Neural progenitor cell (in vitro differentiated cells): ENCODE measurements at regions not wholly inside any gene's neighbourhood (a gene's known extent, or its start where the extent isn't known, plus 50 kb on each side); places are given as distances from the start of the nearest gene placed in this dataset.
A peak's percentile ranks its signal among the peaks of the same experiment; 100 is the strongest.

Source experiments
- DNase-seq: peaks from one replicate; pipeline ENCODE4 v3.0.0-alpha.2; 2016; ENCODE audit warnings: low spot score
- H2AFZ ChIP-seq: fragments of 200-600 bp; sonication (generic); replicated peaks from 2 replicates; pipeline ENCODE4 v1.6.1; 2016; ENCODE audit warnings: antibody characterized with exemption
- H3F3A ChIP-seq: fragments of 200-600 bp; sonication (generic); 2 replicates; pipeline ENCODE4 v1.6.1; 2016; ENCODE audit warnings: antibody characterized with exemption, low read depth
- H3K27ac ChIP-seq: fragments of 200-600 bp; sonication (generic); 2 replicates; pipeline ENCODE4 v1.5.1; 2016; ENCODE audit warnings: mild to moderate bottlenecking
- H3K27me3 ChIP-seq: fragments of 200-600 bp; sonication (generic); 2 replicates; pipeline ENCODE4 v1.6.1; 2016; ENCODE audit warnings: mild to moderate bottlenecking, moderate library complexity
- H3K36me3 ChIP-seq: fragments of 200-600 bp; sonication (generic); 2 replicates; pipeline ENCODE4 v1.5.1; 2016
- H3K4me1 ChIP-seq: fragments of 200-600 bp; sonication (generic); 2 replicates; pipeline ENCODE4 v1.6.1; 2016; ENCODE audit warnings: mixed run types
- H3K4me2 ChIP-seq: fragments of 200-600 bp; sonication (generic); 2 replicates; pipeline ENCODE4 v1.6.1; 2016
- H3K4me3 ChIP-seq: fragments of 200-600 bp; sonication (generic); 2 replicates; pipeline ENCODE4 v1.5.1; 2016
- H3K79me2 ChIP-seq: fragments of 200-600 bp; sonication (generic); 2 replicates; pipeline ENCODE4 v1.6.1; 2016; ENCODE audit warnings: low read depth
- H3K9ac ChIP-seq: fragments of 200-600 bp; sonication (generic); 2 replicates; pipeline ENCODE4 v1.6.1; 2016
- H3K9me3 ChIP-seq: fragments of 200-600 bp; sonication (generic); 2 replicates; pipeline ENCODE4 v1.5.1; 2016; ENCODE audit warnings: low read depth
- H4K20me1 ChIP-seq: fragments of 200-600 bp; sonication (generic); 2 replicates; pipeline ENCODE4 v1.6.1; 2016; ENCODE audit warnings: low read depth
- H3K27ac Mint-ChIP-seq: 3 replicates; pipeline ENCODE4 v1.8.0; 2021; ENCODE audit warnings: mixed read lengths
- H3K27me3 Mint-ChIP-seq: 2 replicates; pipeline ENCODE4 v1.8.0; 2022; ENCODE audit warnings: low read depth, mild to moderate bottlenecking, inconsistent platforms, moderate library complexity, mixed read lengths; ENCODE audit not compliant: insufficient read depth
- H3K36me3 Mint-ChIP-seq: 3 replicates; pipeline ENCODE4 v1.8.0; 2021; ENCODE audit warnings: mixed read lengths
- H3K4me1 Mint-ChIP-seq: 3 replicates; pipeline ENCODE4 v1.8.0; 2021; ENCODE audit warnings: mixed read lengths
- H3K4me3 Mint-ChIP-seq: 3 replicates; pipeline ENCODE4 v1.8.0; 2021; ENCODE audit warnings: mild to moderate bottlenecking, moderate library complexity, mixed read lengths
- H3K9me3 Mint-ChIP-seq: 3 replicates; pipeline ENCODE4 v1.8.0; 2020; ENCODE audit warnings: mixed read lengths
- CTCF ChIP-seq: fragments of 200-600 bp; sonication (generic); IDR thresholded peaks from 2 replicates; pipeline ENCODE4 v1.5.1; 2017; ENCODE audit warnings: antibody characterized with exemption, mild to moderate bottlenecking
- EZH2 ChIP-seq: fragments of 200-600 bp; sonication (generic); IDR thresholded peaks from 2 replicates; pipeline ENCODE4 v1.6.1; 2017; ENCODE audit warnings: antibody characterized with exemption, mild to moderate bottlenecking, moderate library complexity
- EZH2phosphoT487 ChIP-seq: fragments of 200-600 bp; sonication (generic); IDR thresholded peaks from 2 replicates; pipeline ENCODE4 v1.6.1; 2017; ENCODE audit warnings: antibody characterized with exemption

GRCh38 chr2:42954227-42954962 lies 162.0 kb upstream of the HAAO start:
- Histone ChIP-seq H3K9me3 (no peaks in the 10 kb centered on the region), H3F3A (peaks cover 12% of the 10 kb centered on the region), H3K27ac (no peak overlapping the region), H3K79me2 (no peaks in the 10 kb centered on the region), H3K36me3 (no peaks in the 10 kb centered on the region), H3K27me3 (no peaks in the 10 kb centered on the region), H3K9ac (no peak overlapping the region), H3K4me2 (no peak overlapping the region), H2AFZ (no peak overlapping the region), H3K4me1 (peaks cover 10% of the 10 kb centered on the region), H3K4me3 (no peak overlapping the region), H4K20me1 (no peaks in the 10 kb centered on the region)
- peaks cover 5% of the 10 kb centered on the region for H3K9me3 Mint-ChIP-seq
- peaks cover 2% of the 10 kb centered on the region for H3K27me3 Mint-ChIP-seq
- no peaks in the 10 kb centered on the region for H3K36me3 Mint-ChIP-seq
- peak overlapping the region; percentile 87 for H3K27ac Mint-ChIP-seq
- TF ChIP-seq EZH2phosphoT487 (no peak), EZH2 (no peak), CTCF (no peak)
- H3K4me3 Mint-ChIP-seq, result no peak overlapping the region
- H3K4me1 Mint-ChIP-seq, result peaks cover 21% of the 10 kb centered on the region
- DNase-seq, result peak; percentile 38

DNA sequence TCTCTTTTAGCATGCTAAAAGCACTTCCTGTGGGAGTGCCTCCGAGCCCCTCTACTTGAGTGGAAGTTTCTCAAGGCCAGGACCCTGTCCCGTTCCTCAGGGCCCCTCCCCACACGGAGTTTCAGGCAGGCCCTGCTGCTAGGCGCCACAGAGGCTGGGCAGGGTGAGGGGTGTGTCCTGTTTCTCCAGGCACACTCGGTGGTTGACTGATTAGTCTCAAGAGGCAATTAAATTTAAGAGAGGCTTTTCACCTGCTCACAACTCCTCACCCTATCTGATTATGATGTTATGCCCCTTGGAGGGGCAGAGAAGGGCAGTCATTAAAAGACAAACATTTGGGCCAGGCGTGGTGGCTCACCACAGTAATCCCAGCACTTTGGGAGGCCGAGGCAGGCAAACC lies 160.8 kb upstream of the HAAO start:
- H3K9me3 Mint-ChIP-seq, result peaks cover 5% of the 10 kb centered on the region
- no peak for DNase-seq
- TF ChIP-seq CTCF (no peak), EZH2phosphoT487 (no peak), EZH2 (no peak)
- Histone ChIP-seq H3K27ac (no peak overlapping the region), H3K4me3 (no peak overlapping the region), H2AFZ (no peak overlapping the region), H3K9me3 (no peaks in the 10 kb centered on the region), H3F3A (peaks cover 12% of the 10 kb centered on the region), H3K79me2 (no peaks in the 10 kb centered on the region), H3K36me3 (no peaks in the 10 kb centered on the region), H4K20me1 (no peaks in the 10 kb centered on the region), H3K4me1 (peaks cover 6% of the 10 kb centered on the region), H3K9ac (no peak overlapping the region), H3K4me2 (no peak overlapping the region), H3K27me3 (no peaks in the 10 kb centered on the region)
- H3K27ac Mint-ChIP-seq, result no peak overlapping the region
- H3K4me1 Mint-ChIP-seq, result peaks cover 13% of the 10 kb centered on the region
- H3K36me3 Mint-ChIP-seq, result no peaks in the 10 kb centered on the region
- H3K27me3 Mint-ChIP-seq, result peaks cover 5% of the 10 kb centered on the region
- no peak overlapping the region for H3K4me3 Mint-ChIP-seq

DNA sequence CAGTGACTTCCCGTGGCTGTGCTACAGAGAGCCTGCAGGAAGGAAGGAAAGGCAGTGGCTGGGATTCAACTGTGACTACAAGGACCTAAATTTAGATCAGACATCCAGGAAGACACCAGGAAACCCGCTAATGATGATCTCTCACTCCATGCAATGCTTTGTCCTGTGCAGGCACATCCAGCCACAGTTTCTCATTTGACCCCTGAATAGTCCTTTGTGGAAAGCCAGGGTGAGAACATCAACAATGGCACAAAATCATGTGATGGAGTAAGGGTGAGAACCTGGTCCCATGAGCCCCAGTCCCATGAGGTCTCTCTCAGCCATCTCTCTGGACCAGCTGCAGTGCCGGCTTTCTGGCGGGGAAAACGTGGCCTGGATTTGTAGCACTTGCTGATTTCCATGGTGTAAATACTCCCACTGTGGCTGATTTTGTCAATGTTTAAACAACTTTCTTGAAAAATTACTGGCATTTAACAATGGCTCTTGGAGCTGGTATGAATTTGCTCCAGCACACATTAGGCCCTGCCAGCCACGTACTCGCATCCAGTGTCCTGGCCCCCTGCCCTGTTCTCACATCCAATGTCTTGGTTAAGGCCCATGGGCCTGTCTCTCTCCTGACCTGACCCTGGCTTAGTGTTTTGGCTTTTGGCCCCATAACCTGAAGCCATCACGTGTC lies 159.0 kb upstream of the HAAO start:
- Histone ChIP-seq H2AFZ (no peak overlapping the region), H3K9ac (no peak overlapping the region), H3K9me3 (no peaks in the 10 kb centered on the region), H3K4me1 (no peaks in the 10 kb centered on the region), H4K20me1 (no peaks in the 10 kb centered on the region), H3K79me2 (no peaks in the 10 kb centered on the region), H3F3A (peaks cover 4% of the 10 kb centered on the region), H3K4me2 (no peak overlapping the region), H3K27ac (no peak overlapping the region), H3K4me3 (no peak overlapping the region), H3K36me3 (no peaks in the 10 kb centered on the region), H3K27me3 (no peaks in the 10 kb centered on the region)
- peaks cover 3% of the 10 kb centered on the region for H3K27me3 Mint-ChIP-seq
- H3K9me3 Mint-ChIP-seq, result peaks cover 5% of the 10 kb centered on the region
- H3K4me3 Mint-ChIP-seq, result no peak overlapping the region
- TF ChIP-seq EZH2phosphoT487 (no peak), CTCF (no peak), EZH2 (no peak)
- peaks cover 10% of the 10 kb centered on the region for H3K4me1 Mint-ChIP-seq
- DNase-seq, result no peak
- H3K27ac Mint-ChIP-seq, result no peak overlapping the region
- no peaks in the 10 kb centered on the region for H3K36me3 Mint-ChIP-seq
